Liver (tissue), 8 donors: ENCODE measurements at regions not wholly inside any gene's neighbourhood (a gene's known extent, or its start where the extent isn't known, plus 50 kb on each side); places are given as distances from the start of the nearest gene placed in this dataset.

Experiments used
- DNase-seq: peaks from one replicate; pipeline ENCODE4 v3.0.0-alpha.2; 2017; ENCODE audit warnings: low spot score
- H3K27ac ChIP-seq, 2 donors: one replicate each; pipeline ENCODE4 v1.7.0; 2013; ENCODE audit warnings: inconsistent platforms in 2 of 2, low read length in 2 of 2, control low read depth in 1 of 2, low read depth in 1 of 2, mild to moderate bottlenecking in 1 of 2
- H3K27me3 ChIP-seq, 4 donors: one replicate each; pipeline versions ENCODE4 v1.6.1 to v1.7.0; 2013; ENCODE audit warnings: low read length in 3 of 4, inconsistent platforms in 1 of 4, mild to moderate bottlenecking in 1 of 4, moderate library complexity in 1 of 4; ENCODE audit not compliant: control insufficient read depth in 4 of 4, insufficient read depth in 4 of 4
- H3K36me3 ChIP-seq, 4 donors: one replicate each; pipeline versions ENCODE4 v1.6.1 to v1.7.0; 2013; ENCODE audit warnings: low read length in 3 of 4, mild to moderate bottlenecking in 3 of 4, low read depth in 1 of 4, moderate library complexity in 1 of 4; ENCODE audit not compliant: control insufficient read depth in 4 of 4, insufficient read depth in 3 of 4
- H3K4me1 ChIP-seq, 4 donors: one replicate each; pipeline versions ENCODE4 v1.6.1 to v1.7.0; 2013; ENCODE audit warnings: low read length in 3 of 4, mild to moderate bottlenecking in 3 of 4, moderate library complexity in 1 of 4; ENCODE audit not compliant: control insufficient read depth in 4 of 4, insufficient read depth in 4 of 4
- H3K4me3 ChIP-seq, 3 donors: one replicate each; pipeline versions ENCODE4 v1.6.1 to v1.7.0; 2013; ENCODE audit warnings: low read length in 3 of 3, control low read depth in 1 of 3, low read depth in 1 of 3, mild to moderate bottlenecking in 1 of 3
- H3K9ac ChIP-seq, 2 donors: one replicate each; pipeline ENCODE4 v1.7.0; 2013; ENCODE audit warnings: low read length in 2 of 2, mild to moderate bottlenecking in 2 of 2, moderate library complexity in 2 of 2, control low read depth in 1 of 2, low read depth in 1 of 2
- H3K9me3 ChIP-seq, 4 donors: one replicate each; pipeline versions ENCODE4 v1.6.1 to v1.7.0; 2013; ENCODE audit warnings: low read length in 3 of 4; ENCODE audit not compliant: control insufficient read depth in 4 of 4
- ATF3 ChIP-seq: IDR thresholded peaks from 2 replicates; pipeline ENCODE4 v1.6.1; 2016; ENCODE audit warnings: antibody characterized with exemption
- CTCF ChIP-seq: fragments of 150-350 bp; IDR thresholded peaks from 2 replicates; pipeline ENCODE4 v1.5.1; 2017; ENCODE audit warnings: improper control_type of control experiment, low read depth, low read length; ENCODE audit not compliant: missing input control
- FOXA1 ChIP-seq: IDR thresholded peaks from 2 replicates; pipeline ENCODE4 v1.6.1; 2016; ENCODE audit warnings: antibody characterized with exemption
- FOXA2 ChIP-seq: IDR thresholded peaks from 2 replicates; pipeline ENCODE4 v1.6.1; 2016; ENCODE audit warnings: antibody characterized with exemption
- GABPA ChIP-seq, 2 donors: IDR thresholded peaks in 1 of 2; conservative IDR thresholded peaks in 1 of 2; 2 replicates each; pipeline ENCODE4 v1.6.1; 2016; ENCODE audit warnings: antibody characterized with exemption in 2 of 2, mild to moderate bottlenecking in 1 of 2, moderate library complexity in 1 of 2
- JUND ChIP-seq, 2 donors: IDR thresholded peaks; 2 replicates each; pipeline ENCODE4 v1.6.1; 2016; ENCODE audit warnings: antibody characterized with exemption in 2 of 2
- REST ChIP-seq: IDR thresholded peaks from 2 replicates; pipeline ENCODE4 v1.6.1; 2016; ENCODE audit warnings: antibody characterized with exemption, mild to moderate bottlenecking
- RXRA ChIP-seq, 2 donors: IDR thresholded peaks; 2 replicates each; pipeline ENCODE4 v1.6.1; 2017 to 2018; ENCODE audit warnings: antibody characterized with exemption in 2 of 2, mild to moderate bottlenecking in 1 of 2
- SP1 ChIP-seq: IDR thresholded peaks from 2 replicates; pipeline ENCODE4 v1.6.1; 2018; ENCODE audit warnings: antibody characterized with exemption, mild to moderate bottlenecking
- TAF1 ChIP-seq: conservative IDR thresholded peaks from 2 replicates; pipeline ENCODE4 v1.6.1; 2016; ENCODE audit warnings: antibody characterized with exemption, mild to moderate bottlenecking
- YY1 ChIP-seq: IDR thresholded peaks from 2 replicates; pipeline ENCODE4 v1.6.1; 2016; ENCODE audit warnings: antibody characterized with exemption, mild to moderate bottlenecking
- ZBTB33 ChIP-seq: IDR thresholded peaks from 2 replicates; pipeline ENCODE4 v1.6.1; 2016; ENCODE audit warnings: antibody characterized with exemption
- WGBS: extraction: QIAGEN DNeasy Blood & Tissue Kit; methylation state at CpG from one replicate; pipeline ENCODE4 v1.1.7; 2013; 5-methylcytosine and 5-hydroxymethylcytosine counted together
- donor health status: healthy.
- donor health status: healthy.
- donor health status: healthy.
- donor health status: healthy.
- donor health status: healthy.

GRCh38 chr10:69741252-69741651 is 60.5 kb upstream of the COL13A1 start:
- Histone ChIP-seq H3K9ac (no peak overlapping the region), H3K4me1 (no peaks in the 10 kb centered on the region), H3K27ac (no peak overlapping the region), H3K36me3 (no peaks in the 10 kb centered on the region), H3K27me3 (peaks cover 0 to 3% (median 0%) of the 10 kb centered on the region in 4 donors), H3K4me3 (no peak overlapping the region), H3K9me3 (no peaks in the 10 kb centered on the region)
- TF ChIP-seq TAF1 (no peak), REST (no peak), FOXA1 (no peak), SP1 (no peak), FOXA2 (no peak), YY1 (no peak), ZBTB33 (no peak)
- WGBS: 91% methylated on average over 1 of the region's 1 CpG
- no peak for DNase-seq

GRCh38 chr10:69741671-69742355 is 59.9 kb upstream of the COL13A1 start:
- peaks cover 0 to 3% (median 0%) of the 10 kb centered on the region in 4 donors for H3K27me3 ChIP-seq
- no peaks in the 10 kb centered on the region for H3K9me3 ChIP-seq
- 82% methylated on average over 5 of the region's 5 CpGs for WGBS
- no peaks in the 10 kb centered on the region for H3K4me1 ChIP-seq
- no peak for TF ChIP-seq ZBTB33
- no peak for TF ChIP-seq JUND (IDR thresholded peaks at IDR 0.05)
- TF ChIP-seq TAF1: no peak
- TF ChIP-seq CTCF: no peak
- no peak for TF ChIP-seq GABPA (IDR thresholded peaks at IDR 0.05 in 1 of 2, conservative IDR thresholded peaks at IDR 0.05 in 1 of 2)
- no peak for TF ChIP-seq ATF3
- no peak for TF ChIP-seq RXRA (IDR thresholded peaks at IDR 0.05)
- TF ChIP-seq YY1: no peak
- H3K27ac ChIP-seq: no peak overlapping the region
- H3K36me3 ChIP-seq: no peaks in the 10 kb centered on the region
- no peak overlapping the region for H3K4me3 ChIP-seq
- no peak for DNase-seq
- no peak overlapping the region for H3K9ac ChIP-seq
